ENCODE measurements at regions not wholly inside any gene's neighbourhood (a gene's known extent, or its start where the extent isn't known, plus 50 kb on each side); places are given as distances from the start of the nearest gene placed in this dataset.
"Not testable (repeated sequence)": the region's sequence is repeated elsewhere in the genome, so short reads cannot be mapped to it uniquely, and the experiment has no call there.

DNA sequence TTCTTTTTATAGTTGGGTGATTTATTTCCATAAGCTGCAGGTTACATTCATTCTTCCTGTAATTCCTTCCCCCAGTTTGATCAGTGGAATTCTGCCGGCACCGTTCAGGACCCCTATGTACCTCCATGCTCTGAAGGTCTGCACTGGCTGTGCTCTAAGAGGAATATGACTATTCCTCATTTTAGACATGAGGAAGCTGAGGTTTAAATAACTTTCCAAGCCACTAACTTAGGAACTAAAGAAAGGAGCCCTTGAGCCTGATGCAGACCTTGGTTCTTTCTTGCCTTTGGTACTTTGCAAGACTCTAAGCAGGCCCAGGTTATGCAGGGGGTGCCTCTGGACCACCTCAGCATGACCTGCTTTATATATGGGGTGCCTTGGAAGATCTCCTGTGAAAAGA lies 318.5 kb downstream of the QKI start:
- no peak overlapping the region for H3K4me3 ChIP-seq
- no peaks in the 10 kb centered on the region for H3K9me3 ChIP-seq (ENCODE audit: low read depth)
- no peak overlapping the region for H2AFZ ChIP-seq
- H3K27me3 ChIP-seq (replicated peaks; ENCODE audit: insufficient read depth) = no peaks in the 10 kb centered on the region
- H3K36me3 ChIP-seq (ENCODE audit: low read depth) = no peaks in the 10 kb centered on the region
- DNase-seq = no peak
- no peak overlapping the region for H3K27ac ChIP-seq
- H3K9me2 ChIP-seq (ENCODE audit: insufficient read depth) = no peaks in the 10 kb centered on the region
- 58 to 76% methylated on average over 2 of the region's 2 CpGs for WGBS, 2 experiments (ENCODE audit: low coverage in 1 of 2, low lambda C conversion rate in 2 of 2, missing lambda C conversion rate in 2 of 2)
- in situ Hi-C loops (cut with MboI) = no loop called here
- TF ChIP-seq EZH2phosphoT487 (IDR thresholded peaks at IDR 0.05; ENCODE audit: insufficient read depth, low read depth) (no peak), EZH2 (IDR thresholded peaks at IDR 0.05; ENCODE audit: insufficient read depth, poor library complexity, severe bottlenecking) (no peak)
- H4K20me1 ChIP-seq (ENCODE audit: insufficient read depth) = no peaks in the 10 kb centered on the region
- H3K4me2 ChIP-seq (ENCODE audit: unreplicated experiment) = no peak overlapping the region
- no peak overlapping the region for H3K9ac ChIP-seq
- H3K79me2 ChIP-seq (ENCODE audit: insufficient read depth) = no peaks in the 10 kb centered on the region
- H3K4me1 ChIP-seq (ENCODE audit: insufficient read depth) = no peaks in the 10 kb centered on the region
- H3F3A ChIP-seq (ENCODE audit: insufficient read depth) = no peaks in the 10 kb centered on the region

DNA sequence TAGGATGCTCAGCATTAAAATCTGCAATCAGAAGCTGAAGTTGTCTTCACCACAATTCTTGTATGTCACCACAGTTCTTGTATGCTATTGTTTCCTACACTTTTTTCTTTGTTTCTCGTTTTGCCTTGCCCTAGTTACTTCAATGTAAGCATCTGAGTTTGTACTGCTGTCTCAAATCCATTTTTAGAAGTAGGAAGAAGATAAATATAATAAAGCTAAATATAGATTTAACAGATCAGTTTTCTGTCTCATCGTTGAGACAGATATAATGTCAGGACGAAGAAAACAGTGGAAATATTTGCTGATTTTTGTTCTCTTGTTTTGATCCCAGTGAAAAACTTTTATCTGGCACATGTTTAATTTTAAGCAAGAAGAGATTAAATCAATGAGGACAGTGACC lies 318.0 kb downstream of the QKI start:
- no peaks in the 10 kb centered on the region for H3F3A ChIP-seq (ENCODE audit: insufficient read depth)
- 3 to 4% methylated on average over 3 of the region's 3 CpGs for WGBS, 2 experiments (ENCODE audit: low coverage in 1 of 2, low lambda C conversion rate in 2 of 2, missing lambda C conversion rate in 2 of 2)
- no peaks in the 10 kb centered on the region for H3K79me2 ChIP-seq (ENCODE audit: insufficient read depth)
- H3K9me3 ChIP-seq (ENCODE audit: low read depth) = no peaks in the 10 kb centered on the region
- no peak for TF ChIP-seq EZH2phosphoT487 (IDR thresholded peaks at IDR 0.05; ENCODE audit: insufficient read depth, low read depth)
- TF ChIP-seq EZH2 (IDR thresholded peaks at IDR 0.05; ENCODE audit: insufficient read depth, poor library complexity, severe bottlenecking) = no peak
- no peak overlapping the region for H3K27ac ChIP-seq
- H3K4me2 ChIP-seq (ENCODE audit: unreplicated experiment) = no peak overlapping the region
- no peaks in the 10 kb centered on the region for H3K36me3 ChIP-seq (ENCODE audit: low read depth)
- no peaks in the 10 kb centered on the region for H3K27me3 ChIP-seq (replicated peaks; ENCODE audit: insufficient read depth)
- in situ Hi-C loops (cut with MboI) = no loop called here
- no peaks in the 10 kb centered on the region for H3K9me2 ChIP-seq (ENCODE audit: insufficient read depth)
- H3K4me1 ChIP-seq (ENCODE audit: insufficient read depth) = no peaks in the 10 kb centered on the region
- H4K20me1 ChIP-seq (ENCODE audit: insufficient read depth) = no peaks in the 10 kb centered on the region
- H3K4me3 ChIP-seq = no peak overlapping the region
- no peak overlapping the region for H3K9ac ChIP-seq
- H2AFZ ChIP-seq = no peak overlapping the region
- DNase-seq = no peak

DNA sequence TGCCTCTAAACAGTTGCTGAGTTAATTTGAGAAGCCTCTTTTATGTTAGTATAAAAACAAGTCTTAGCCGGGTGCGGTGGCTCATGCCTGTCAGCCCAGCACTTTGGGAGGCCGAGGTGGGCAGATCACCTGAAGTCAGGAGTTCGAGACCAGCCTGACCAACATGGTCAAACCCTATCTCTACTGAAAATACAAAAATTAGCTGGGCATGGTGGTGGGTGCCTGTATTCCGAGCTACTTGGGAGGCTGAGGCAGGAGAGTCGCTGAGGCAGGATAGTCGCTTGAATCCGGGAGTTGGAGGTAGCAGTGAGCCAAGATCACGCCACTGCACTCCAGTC lies 317.5 kb downstream of the QKI start:
- H4K20me1 ChIP-seq (ENCODE audit: insufficient read depth); H3K4me1 ChIP-seq (ENCODE audit: insufficient read depth); H3F3A ChIP-seq (ENCODE audit: insufficient read depth); H3K27ac ChIP-seq; H3K4me2 ChIP-seq (ENCODE audit: unreplicated experiment); H3K79me2 ChIP-seq (ENCODE audit: insufficient read depth); DNase-seq; in situ Hi-C loops (cut with MboI); H3K27me3 ChIP-seq (replicated peaks; ENCODE audit: insufficient read depth); H3K36me3 ChIP-seq (ENCODE audit: low read depth); H3K9me3 ChIP-seq (ENCODE audit: low read depth); H2AFZ ChIP-seq; H3K4me3 ChIP-seq; H3K9me2 ChIP-seq (ENCODE audit: insufficient read depth); H3K9ac ChIP-seq: not testable (repeated sequence)
- 80 to 81% methylated on average over 9 of the region's 9 CpGs for WGBS, 2 experiments (ENCODE audit: low coverage in 1 of 2, low lambda C conversion rate in 2 of 2, missing lambda C conversion rate in 2 of 2)

DNA sequence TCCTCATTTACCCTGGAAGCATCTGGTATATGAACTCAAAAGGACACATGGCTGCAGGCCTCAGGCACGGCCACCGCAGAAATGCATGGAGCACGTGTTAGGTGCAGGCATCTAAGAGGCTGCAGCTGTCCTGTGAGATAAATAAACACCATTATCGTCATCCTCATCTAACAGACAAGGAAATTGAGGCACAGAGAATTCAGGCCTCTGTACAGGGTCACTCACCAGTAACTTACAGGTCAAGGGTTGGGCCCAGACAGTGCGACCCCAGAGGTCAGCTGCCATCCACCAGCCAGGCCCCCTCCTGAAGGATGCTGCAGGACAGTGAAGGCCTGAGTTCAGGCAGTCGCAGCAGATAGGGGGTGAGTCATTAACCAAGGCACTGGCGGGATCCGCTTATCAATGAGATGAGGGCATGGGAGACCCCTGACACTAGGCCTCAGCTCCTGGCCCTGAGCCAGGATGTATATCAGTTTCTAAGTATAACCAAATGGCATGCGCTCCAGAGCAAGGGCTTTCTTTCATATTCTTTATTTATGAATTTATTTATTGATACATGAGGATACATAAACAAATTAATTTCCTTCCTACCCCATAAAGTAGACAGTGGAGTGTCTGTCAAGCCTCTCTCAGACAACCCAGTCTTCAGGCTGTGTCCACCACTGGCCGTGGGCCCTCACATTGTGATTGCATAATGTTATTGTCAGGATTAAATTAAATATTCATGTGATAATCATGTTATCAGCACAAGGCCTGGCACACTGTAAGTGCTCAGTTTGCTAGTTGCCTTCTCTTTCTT lies 316.9 kb downstream of the QKI start:
- no peaks in the 10 kb centered on the region for H4K20me1 ChIP-seq (ENCODE audit: insufficient read depth)
- WGBS, 2 experiments (ENCODE audit: low coverage in 1 of 2, low lambda C conversion rate in 2 of 2, missing lambda C conversion rate in 2 of 2) = 83 to 84% methylated on average over 10 of the region's 10 CpGs
- no peak overlapping the region for H3K27ac ChIP-seq
- no peak for DNase-seq
- H3K36me3 ChIP-seq (ENCODE audit: low read depth) = no peaks in the 10 kb centered on the region
- no peaks in the 10 kb centered on the region for H3K4me1 ChIP-seq (ENCODE audit: insufficient read depth)
- H3K27me3 ChIP-seq (replicated peaks; ENCODE audit: insufficient read depth) = no peaks in the 10 kb centered on the region
- no peak overlapping the region for H3K9ac ChIP-seq
- in situ Hi-C loops (cut with MboI) = no loop called here
- TF ChIP-seq EZH2 (IDR thresholded peaks at IDR 0.05; ENCODE audit: insufficient read depth, poor library complexity, severe bottlenecking) (no peak), EZH2phosphoT487 (IDR thresholded peaks at IDR 0.05; ENCODE audit: insufficient read depth, low read depth) (no peak)
- H2AFZ ChIP-seq = no peak overlapping the region
- H3K79me2 ChIP-seq (ENCODE audit: insufficient read depth) = no peaks in the 10 kb centered on the region
- no peaks in the 10 kb centered on the region for H3K9me3 ChIP-seq (ENCODE audit: low read depth)
- no peak overlapping the region for H3K4me2 ChIP-seq (ENCODE audit: unreplicated experiment)
- H3F3A ChIP-seq (ENCODE audit: insufficient read depth) = no peaks in the 10 kb centered on the region
- H3K4me3 ChIP-seq = no peak overlapping the region
- H3K9me2 ChIP-seq (ENCODE audit: insufficient read depth) = no peaks in the 10 kb centered on the region
